ENCODE measurements at regions not wholly inside any gene's neighbourhood (a gene's known extent, or its start where the extent isn't known, plus 50 kb on each side); places are given as distances from the start of the nearest gene placed in this dataset.
"Not testable (repeated sequence)": the region's sequence is repeated elsewhere in the genome, so short reads cannot be mapped to it uniquely, and the experiment has no call there.

DNA sequence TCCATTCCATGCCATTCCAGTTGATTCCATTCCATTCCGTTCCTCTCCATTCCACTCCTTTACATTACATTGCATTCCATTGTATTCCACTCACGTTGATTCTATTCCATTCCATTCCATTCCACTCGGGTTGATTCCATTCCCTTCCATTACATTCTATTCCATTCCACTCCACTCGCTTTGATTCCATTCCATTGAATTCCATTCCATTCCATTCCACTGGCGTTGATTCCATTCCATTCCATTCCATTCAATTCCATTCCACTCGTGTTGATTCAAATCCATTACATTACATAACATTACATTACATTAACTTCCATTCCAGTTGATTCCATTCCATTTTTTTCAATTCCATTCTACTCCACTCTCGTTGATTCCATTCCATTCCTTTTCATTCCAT is 1142.8 kb downstream of the RPIA start:
- no peak for DNase-seq

DNA sequence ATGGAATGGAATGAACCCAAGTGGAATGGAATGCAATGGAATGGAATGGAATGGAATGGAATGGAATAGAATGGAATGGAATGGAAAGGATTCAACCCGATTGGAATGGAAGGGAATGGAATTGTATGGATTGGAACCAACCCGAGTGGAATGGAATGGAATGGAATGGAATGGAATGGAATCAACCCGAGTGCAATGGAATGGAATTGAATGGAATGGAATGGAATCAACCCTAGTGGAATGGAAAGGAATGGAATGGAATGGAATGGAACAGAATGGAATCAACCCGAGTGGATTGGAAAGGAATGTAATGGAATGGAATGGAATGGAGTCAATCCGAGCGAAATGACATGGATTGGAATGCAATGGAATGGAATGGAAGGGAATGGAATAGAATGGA is 1144.9 kb downstream of the RPIA start:
- DNase-seq, result not testable (repeated sequence)

GRCh38 chr2:89837962-89838625 is 1146.6 kb downstream of the RPIA start:
- DNase-seq, result no peak

GRCh38 chr2:89840175-89840574 is 1148.7 kb downstream of the RPIA start:
- DNase-seq, result not testable (repeated sequence)

DNA sequence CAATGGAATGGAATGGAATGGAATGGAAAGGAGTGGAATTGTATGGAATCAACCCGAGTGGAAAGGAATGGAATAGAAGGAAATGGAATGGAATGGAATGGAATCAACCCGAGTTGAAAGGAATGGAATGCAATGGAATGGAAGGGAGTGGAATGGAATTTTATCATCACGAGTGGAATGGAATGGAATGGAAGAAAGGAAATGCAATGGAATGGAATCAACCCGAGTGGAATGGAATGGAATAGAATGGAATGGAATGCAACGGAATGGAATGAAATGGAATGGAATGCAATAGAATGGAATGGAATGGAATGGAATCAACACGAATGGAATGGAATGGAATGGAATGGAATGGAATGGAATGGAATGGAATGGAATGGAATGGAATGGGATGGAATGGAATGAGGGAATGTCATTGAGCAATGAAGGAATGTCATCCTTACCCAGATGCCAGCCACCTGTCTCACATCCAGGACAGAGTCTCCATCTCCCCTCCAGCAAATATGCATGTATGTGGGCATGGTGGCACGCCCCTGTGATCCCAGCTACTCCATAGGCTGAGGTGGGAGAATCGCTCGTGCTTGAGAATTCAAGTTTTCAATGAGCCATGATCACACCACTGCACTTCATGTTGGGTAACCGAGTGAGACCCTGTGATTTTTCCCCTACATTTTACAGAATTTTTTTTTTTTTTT is 1149.5 kb downstream of the RPIA start:
- DNase-seq, result not testable (repeated sequence)

DNA sequence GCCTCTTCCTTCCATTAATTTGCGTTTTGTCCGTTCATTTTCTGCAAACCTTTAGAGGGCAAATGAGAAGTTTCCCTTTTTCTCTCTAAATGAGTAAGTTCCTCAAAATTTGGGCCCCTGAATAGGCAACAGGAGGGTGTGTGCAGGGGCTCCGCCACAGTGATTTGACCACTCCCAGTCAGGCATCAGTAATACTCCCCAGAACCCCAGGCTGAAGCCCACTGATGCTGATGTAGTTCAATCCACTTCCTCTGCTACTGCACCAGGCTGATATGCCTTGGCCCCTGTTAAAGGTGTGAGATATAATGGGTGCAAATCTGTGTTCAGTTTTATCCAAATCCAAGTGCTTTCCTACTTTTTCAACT is 1150.0 kb downstream of the RPIA start:
- DNase-seq, result no peak

DNA sequence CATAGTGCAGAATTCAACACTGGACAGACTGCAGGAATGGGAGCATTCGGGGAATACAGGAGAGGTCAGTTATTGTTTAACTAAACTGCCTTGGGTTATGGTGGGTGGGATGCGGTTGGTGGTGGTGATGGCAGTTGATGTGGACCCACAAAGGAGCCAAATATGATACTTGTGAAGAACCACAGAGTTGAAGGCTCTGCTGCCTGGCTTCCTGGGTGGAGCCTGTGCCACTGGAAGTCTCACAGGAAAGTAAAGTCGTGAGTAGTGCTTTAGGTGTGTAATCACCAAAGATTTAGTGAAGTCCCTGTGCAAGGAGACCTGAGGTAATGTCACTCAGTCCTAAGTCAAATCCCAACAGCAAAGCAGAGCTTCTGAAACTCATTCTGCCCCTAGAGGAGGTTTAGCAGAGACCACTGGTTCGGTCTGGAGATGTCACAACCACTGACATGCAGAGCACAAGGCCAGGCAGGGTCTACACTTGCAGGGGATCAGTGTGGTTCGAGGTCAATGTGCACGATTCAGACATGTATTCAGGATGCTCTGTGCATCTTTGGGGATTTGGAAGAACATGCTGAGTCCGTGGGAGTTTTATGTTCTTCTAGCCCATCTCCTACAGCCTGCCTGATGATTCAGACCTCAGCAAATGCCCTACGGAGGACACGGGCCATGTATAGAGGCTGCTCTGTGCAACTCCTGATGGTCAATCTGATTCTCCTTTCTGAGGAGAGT is 1150.9 kb downstream of the RPIA start:
- DNase-seq, result no peak

DNA sequence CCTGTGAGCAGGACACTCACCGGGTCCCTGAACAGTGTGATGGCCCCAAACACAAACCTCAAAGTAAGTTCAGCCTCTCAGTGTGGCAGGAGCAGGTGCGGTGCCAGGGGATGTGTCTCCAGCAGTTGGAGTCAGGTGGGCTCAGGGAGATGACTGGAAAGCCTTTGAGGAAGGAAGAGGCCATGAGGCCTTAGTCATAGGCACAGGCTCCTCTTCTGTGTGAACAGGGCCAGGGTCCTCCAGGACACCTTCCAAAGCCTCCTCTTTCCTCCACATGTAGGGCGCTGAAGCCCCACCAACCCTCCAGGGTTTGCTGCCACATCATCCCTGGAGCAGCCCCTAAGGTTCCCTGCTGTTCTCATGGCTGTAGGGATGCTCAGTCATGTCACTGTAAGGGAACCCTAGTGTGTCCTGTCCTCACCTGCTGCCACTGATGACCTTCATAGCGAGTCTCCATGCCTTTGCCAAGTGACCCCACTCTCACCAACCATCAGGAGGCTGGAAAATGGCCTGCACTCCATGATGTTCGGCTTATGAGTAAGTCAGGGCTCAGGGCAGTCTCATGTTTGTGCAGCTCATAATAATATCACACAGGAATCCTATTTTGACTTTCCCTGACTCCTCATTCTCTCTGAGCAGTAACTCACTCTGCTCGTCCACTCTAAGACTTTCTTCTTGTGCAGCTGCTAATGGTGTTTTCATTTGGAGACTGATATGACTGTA is 1152.9 kb downstream of the RPIA start:
- no peak for DNase-seq

DNA sequence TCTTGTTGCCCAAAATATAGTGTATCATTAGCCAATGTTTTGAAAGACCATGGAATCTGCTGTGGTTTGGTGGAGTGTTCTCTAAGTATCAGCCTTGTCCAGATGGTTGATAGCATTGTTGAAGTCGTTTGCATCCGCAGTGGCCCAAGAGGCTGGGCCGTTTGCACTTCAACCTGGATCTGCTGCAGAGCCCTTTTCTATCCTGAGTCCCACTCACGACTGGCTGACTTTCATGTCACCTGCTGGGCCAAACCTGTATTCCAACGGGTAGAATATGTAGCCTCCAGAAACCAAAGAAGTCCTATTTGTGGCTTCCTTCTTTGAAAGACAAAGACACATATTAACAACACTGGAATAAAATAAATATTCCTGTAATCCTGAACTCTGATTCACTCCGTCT is 1154.1 kb downstream of the RPIA start:
- DNase-seq, result no peak

- no peak for DNase-seq
Observed at GRCh38 chr2:89848114-89848513, 1156.6 kb downstream of the RPIA start.

DNA sequence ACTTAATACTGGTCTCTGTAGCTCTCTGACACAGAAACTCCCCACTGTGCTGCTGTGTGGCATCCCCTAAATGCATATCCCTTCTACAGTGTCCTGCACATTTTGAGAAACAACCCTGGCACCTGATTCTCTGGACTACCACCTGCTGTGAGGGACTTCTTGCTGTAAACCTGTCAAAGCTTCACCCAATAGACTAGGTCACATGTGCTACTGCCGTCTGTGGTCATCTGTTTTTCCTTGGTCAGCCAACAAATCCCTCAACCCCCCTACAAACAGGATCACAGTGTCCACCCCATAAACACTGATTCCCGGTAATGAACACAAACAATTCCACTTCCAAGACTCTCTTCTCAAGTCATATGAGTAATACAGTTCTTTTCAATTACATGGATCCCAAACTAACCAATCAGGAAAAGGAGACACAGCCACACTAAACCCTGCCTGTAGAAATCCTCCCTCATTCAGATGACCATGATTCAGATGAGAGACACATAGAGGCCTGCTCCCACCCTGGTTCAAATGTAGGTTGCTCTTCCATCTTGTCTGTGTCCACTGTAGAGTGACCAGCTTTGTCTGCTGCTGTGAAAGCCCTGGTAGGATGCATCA is 1157.4 kb downstream of the RPIA start:
- no peak for DNase-seq

DNA sequence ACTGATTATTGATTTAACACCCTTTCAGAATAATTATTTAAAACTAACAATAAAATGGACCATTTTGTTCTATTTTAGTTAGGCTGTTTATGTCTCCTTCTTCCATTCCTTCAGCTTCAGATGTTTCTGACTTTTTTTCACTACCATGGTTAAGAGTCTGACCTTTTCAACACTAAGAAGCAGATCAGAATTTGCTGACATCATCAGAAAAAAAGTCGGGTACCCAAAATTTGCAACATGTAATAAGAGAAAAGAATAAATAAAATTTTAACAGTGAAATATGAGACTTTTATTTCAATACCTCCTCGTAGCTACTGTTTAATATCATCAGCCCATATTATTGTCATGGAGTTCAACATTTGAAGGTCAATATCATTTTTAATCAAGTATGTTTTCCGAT is 1158.3 kb downstream of the RPIA start:
- DNase-seq, result no peak

- no peak for DNase-seq
Observed at GRCh38 chr2:89850481-89850880, 1159.0 kb downstream of the RPIA start.

DNA sequence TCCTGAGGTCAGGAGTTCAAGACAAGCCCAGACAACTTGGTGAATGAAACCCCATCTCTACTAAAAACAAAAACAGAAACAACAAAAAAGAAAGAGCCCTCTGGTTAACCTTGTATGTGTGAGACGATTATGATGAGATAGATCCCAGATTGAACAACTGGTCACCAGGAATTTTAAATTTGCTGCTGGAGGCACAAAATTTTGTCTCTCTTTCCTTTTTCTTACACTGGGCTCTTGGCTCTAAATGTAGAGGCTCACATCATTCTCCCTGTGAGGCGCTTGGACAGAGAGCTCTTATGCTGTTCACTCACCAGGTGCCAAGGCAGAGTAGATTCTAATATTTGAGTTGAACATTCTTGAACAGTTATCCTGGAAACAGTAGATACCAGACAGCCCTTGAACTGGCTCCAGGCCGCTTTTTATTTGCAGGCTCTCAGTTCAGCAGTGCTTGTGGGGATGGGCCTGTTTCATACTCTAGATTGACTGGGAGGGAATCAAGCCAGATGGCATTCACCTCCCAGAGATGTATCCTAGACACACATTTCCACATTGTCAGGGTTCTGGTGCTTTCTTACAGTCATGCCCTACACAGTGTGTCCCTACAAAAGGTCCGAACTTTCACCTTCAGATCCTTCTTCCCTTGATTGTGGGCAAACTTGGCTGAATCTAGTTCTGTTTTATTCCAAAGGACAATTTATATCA is 1159.6 kb downstream of the RPIA start:
- no peak for DNase-seq

- DNase-seq, result no peak
Observed at GRCh38 chr2:89851583-89851905, 1160.1 kb downstream of the RPIA start.

DNA sequence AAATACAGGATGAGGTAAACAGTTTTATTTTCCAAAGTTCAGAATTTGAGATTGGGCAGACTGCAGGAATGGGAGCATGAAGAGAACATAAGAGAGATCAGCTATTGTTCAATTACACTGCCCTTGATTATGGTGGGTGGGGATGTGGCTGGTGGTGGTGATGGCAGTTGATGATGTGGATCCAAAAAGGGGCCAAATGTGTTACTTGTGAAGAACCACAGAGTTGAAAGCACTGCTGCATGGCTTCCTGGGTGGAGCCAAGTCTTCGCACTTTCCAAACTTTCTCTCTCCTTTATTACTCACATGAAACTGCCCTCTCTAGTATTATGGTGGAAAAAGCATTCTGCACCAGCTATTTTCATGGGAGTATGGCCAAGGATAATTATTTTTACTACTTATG is 1162.0 kb downstream of the RPIA start:
- DNase-seq, result not testable (repeated sequence)

- DNase-seq, result not testable (repeated sequence)
Observed at GRCh38 chr2:89855752-89856151, 1164.3 kb downstream of the RPIA start.

DNA sequence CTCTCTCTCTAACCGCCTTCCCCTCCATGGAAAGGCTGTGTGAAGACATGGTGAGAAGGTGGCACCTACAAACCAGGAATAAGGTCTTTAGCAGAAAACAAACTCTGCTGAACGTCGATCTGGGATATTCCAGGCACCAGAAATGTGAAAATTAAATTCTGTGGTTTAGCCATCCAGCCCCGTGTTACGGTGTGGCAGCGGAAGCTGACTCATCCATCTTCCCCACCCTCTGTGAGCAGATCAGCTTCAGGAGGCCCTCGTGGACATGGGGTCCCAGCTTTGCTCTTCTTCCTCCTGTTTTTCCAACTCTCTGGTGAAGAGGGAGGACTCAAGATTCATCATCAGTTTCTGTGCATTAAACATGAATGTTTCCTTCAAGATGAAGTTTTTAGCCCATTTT is 1164.8 kb downstream of the RPIA start:
- DNase-seq, result not testable (repeated sequence)

- DNase-seq, result not testable (repeated sequence)
Observed at GRCh38 chr2:89862164-89862563, 1170.7 kb downstream of the RPIA start.

- DNase-seq, result not testable (repeated sequence)
Observed at GRCh38 chr2:89863209-89863608, 1171.7 kb downstream of the RPIA start.

DNA sequence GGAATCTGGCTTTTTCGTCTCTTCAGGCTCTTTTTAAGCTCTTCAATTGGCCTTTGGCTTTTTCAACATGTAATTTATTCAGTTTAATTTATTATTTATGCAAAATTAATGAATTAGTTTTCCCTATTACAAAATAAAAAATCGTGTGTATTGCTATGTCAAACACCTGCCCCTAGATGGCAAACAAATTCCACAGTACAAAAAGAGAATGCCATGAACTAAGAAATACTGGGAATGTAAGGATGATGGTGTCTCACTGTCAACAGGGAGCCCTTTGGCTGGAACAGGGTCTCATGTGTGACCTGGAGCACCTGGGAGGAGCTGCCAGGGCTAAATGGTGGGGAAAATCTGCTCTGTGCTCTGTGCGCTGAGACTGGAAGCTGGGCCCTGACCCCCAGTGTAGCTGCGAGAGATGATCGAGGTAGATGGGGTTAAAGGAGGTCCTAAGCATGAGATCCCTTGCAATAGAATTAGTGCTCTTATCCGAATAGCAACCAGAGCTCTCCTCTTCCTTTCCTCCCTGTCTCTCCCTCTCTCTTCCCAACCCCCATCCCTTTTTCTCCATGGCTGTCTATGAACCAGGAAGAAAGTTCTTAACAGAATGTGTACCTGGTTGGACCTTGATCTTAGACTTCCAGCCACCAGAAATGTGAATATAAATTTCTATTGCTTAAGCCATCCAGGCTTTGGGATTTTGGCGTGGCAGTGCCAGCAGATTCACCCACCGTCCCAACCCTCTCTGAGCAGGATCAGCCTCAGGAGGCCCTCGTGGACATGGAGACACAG is 1183.5 kb downstream of the RPIA start:
- not testable (repeated sequence) for DNase-seq
